NCI-H526 (cell line): ENCODE measurements at regions not wholly inside any gene's neighbourhood (a gene's known extent, or its start where the extent isn't known, plus 50 kb on each side); places are given as distances from the start of the nearest gene placed in this dataset.
A peak's percentile ranks its signal among the peaks of the same experiment; 100 is the strongest.

ENCODE experiments used
- DNase-seq, 2 experiments: peaks; one replicate each; lab custom pipeline; 2025; lab: John Stamatoyannopoulos, UW

- DNase-seq: no peak
Measured at GRCh38 chr13:88866195-88866594, 1195.0 kb downstream of the SLITRK5 start.

GRCh38 chr13:88883741-88884140, 1212.6 kb downstream of the SLITRK5 start:
- DNase-seq: no peak

- no peak for DNase-seq
Measured at GRCh38 chr13:88887045-88887662, 1216.0 kb downstream of the SLITRK5 start.

- no peak for DNase-seq
Measured at GRCh38 chr13:88895261-88895941, 1224.2 kb downstream of the SLITRK5 start.

- no peak for DNase-seq
Measured at GRCh38 chr13:88896466-88896865, 1225.3 kb downstream of the SLITRK5 start.

GRCh38 chr13:88908961-88909441, 1237.8 kb downstream of the SLITRK5 start:
- no peak for DNase-seq

- DNase-seq: no peak
Measured at GRCh38 chr13:88919970-88920628, 1248.9 kb downstream of the SLITRK5 start.

GRCh38 chr13:88925954-88926353, 1254.8 kb downstream of the SLITRK5 start:
- no peak for DNase-seq

- DNase-seq: no peak
Measured at GRCh38 chr13:88926890-88927502, 1255.8 kb downstream of the SLITRK5 start.

- DNase-seq: no peak
Measured at GRCh38 chr13:88932950-88933349, 1261.8 kb downstream of the SLITRK5 start.

- no peak for DNase-seq
Measured at GRCh38 chr13:88937384-88937783, 1266.2 kb downstream of the SLITRK5 start.

GRCh38 chr13:88945793-88946192, 1274.6 kb downstream of the SLITRK5 start:
- DNase-seq: no peak

GRCh38 chr13:88948501-88948900, 1277.3 kb downstream of the SLITRK5 start:
- no peak for DNase-seq

GRCh38 chr13:88958821-88959220, 1287.7 kb downstream of the SLITRK5 start:
- DNase-seq: no peak

GRCh38 chr13:88976466-88976865, 1305.3 kb downstream of the SLITRK5 start:
- no peak for DNase-seq

GRCh38 chr13:88978607-88979006, 1307.4 kb downstream of the SLITRK5 start:
- no peak for DNase-seq

GRCh38 chr13:88979465-88980175, 1308.4 kb downstream of the SLITRK5 start:
- peak in 1 of 2 experiments; percentile 13 for DNase-seq

GRCh38 chr13:89003656-89004055, 1332.5 kb downstream of the SLITRK5 start:
- peak in 1 of 2 experiments; percentile 27 for DNase-seq

- DNase-seq: no peak
Measured at GRCh38 chr13:89011615-89012014, 1340.4 kb downstream of the SLITRK5 start.

GRCh38 chr13:89027694-89028306, 1356.6 kb downstream of the SLITRK5 start:
- DNase-seq: peak in 1 of 2 experiments; percentile 9

- DNase-seq: no peak
Measured at GRCh38 chr13:89029062-89029461, 1357.9 kb downstream of the SLITRK5 start.
